GM18499 (cell line): ENCODE measurements at regions not wholly inside any gene's neighbourhood (a gene's known extent, or its start where the extent isn't known, plus 50 kb on each side); places are given as distances from the start of the nearest gene placed in this dataset.

Source experiments
- ATAC-seq: cut with Tn5 transposase; IDR thresholded peaks from one replicate; pipeline ENCODE4 v1.9.1; 2021; ENCODE audit warnings: moderate number of reproducible peaks; ENCODE audit not compliant: insufficient read depth, unreplicated experiment

- ATAC-seq = no peak
These were observed 109.7 kb downstream of the TMTC3 start for GRCh38 chr12:88251798-88252197.

- ATAC-seq = no peak
These were observed 111.4 kb downstream of the TMTC3 start for GRCh38 chr12:88253371-88253978.

GRCh38 chr12:88255224-88255623 lies 113.1 kb downstream of the TMTC3 start:
- ATAC-seq = no peak

GRCh38 chr12:88255847-88256246 lies 113.7 kb downstream of the TMTC3 start:
- no peak for ATAC-seq

DNA sequence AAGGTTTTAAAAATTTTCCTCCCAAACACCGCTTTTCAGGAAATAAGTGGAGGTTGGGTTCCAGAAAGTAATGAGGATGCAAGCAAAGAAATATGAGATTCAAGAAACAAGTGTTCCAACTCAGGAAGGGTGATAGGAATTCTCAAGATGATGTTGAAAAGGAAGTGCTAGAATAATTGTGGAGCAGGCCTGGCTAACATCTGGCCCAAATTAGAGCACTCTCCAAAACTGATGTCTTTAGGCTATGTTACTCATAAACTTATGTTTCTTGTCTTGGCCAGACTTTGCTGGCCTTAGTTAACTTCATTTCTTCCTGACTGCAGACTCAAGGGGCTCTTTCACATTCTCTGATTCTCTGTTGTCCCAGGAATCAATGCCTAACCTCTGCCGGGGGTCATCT lies 116.3 kb downstream of the TMTC3 start:
- ATAC-seq = no peak

DNA sequence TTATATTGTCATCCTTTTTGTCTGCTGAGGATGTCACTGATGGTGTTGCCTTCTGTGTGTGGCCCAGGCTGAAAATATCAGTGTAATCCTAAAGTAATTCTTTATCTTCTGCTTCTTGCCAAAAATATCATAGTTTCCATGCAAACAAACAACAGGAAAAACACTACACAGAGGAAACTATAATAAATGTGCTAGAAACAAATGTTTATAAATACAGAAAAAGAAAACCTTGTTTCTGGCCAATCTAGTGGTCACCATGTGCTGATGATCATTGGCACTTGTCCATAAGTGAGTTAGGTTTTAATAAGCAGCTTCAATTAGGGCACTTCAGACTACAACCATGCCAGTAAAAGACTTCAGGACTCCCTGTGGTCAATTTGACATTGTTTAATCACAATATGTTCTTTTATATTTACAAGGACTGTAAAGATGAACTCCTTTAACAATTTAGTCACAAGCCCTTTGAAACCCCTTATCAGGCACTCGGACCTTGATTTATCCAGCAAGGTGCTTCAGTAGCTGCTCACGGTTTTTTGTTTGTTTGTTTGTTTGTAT lies 124.8 kb downstream of the TMTC3 start:
- no peak for ATAC-seq

DNA sequence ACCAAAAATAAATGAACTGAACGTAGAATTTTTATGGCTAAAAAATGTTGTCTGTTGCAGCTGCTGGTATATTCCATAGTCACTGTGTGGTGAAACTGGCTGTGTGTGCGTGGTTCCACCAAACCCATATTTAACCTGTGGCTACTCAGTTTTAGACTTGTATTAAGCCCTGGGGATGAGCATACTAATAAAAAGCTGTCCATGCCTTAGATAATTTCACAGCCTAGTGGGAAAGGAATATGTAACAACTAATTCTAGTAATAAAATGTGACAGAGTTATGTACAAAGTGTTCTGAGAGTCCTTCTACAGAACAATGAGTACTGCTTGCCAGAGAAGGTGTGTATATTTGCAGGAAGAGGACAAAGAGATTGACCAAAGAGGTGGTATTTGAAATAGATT lies 125.5 kb downstream of the TMTC3 start:
- ATAC-seq = no peak

- no peak for ATAC-seq
These were observed 130.3 kb downstream of the TMTC3 start for GRCh38 chr12:88272456-88272855.

DNA sequence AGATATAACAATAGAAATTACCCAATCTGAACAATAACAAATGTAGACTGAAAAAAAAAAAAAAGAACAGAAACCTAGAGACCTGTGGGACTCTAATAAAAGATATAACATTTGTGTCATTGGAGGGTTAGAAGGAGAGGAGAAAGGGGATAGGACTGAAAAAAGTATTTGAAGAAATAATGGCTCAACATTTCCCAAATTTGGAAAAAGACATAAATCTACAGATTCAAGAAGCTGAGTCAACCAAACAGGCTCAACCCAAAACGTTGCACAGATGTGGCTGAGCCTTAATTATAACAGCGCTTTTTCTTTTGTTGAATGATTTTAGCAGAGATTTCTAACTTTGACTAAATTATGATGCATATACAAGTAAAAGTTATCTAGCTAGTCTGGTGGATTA lies 131.3 kb downstream of the TMTC3 start:
- ATAC-seq = no peak

GRCh38 chr12:88273875-88274274 lies 131.8 kb downstream of the TMTC3 start:
- ATAC-seq = no peak

DNA sequence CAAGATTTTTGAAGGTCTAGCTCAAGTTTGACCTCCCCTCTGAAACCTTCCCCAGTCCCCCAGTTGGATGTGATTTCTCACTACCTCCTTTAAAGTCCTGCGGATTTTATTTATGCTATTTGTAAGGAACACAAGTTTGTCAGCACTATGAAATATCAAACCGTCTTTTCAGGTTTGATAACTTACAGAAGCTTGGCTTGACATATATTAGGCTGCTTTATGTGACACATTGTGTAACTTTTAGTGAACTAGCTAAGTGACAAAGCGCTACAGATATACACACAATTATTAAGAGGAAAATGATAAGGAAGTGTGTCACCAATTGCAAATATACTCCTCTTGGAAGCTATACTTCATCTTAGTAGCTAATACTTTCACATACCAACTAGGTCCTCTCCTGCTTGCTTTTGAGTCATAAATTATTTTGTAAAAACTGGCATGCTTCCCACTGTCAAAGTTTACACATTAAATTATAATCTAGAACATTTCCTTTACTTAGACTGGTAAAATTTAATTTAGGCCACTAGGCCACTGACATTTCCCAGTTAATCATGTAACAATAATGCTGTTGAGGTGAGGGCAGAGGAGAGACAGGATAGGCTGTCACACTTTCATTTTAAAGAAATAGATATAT lies 149.5 kb downstream of the TMTC3 start:
- no peak for ATAC-seq

- no peak for ATAC-seq
These were observed 156.0 kb downstream of the TMTC3 start for GRCh38 chr12:88298014-88298682.

DNA sequence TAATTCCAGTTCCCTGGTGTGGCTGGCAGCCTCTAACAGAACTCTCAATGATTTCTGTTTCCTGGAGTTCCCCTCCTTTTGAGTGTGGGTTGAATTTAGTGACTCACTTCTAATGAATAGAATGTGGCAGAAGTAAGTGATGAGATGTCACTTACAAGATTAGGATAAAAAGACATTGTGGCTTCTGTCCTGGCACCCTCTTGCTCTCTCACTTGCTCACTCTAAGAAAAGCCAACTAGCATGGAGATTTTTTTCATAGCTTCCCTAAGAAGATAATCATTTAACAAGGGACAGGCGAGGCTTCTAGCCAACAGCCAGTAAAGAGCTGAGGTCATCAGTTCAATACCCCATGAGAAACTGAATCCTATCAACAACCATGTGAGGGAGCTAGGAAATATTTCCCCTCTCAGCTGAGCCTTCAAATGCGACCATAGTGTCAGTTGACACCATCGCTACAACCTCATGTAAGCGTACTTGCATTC lies 156.7 kb downstream of the TMTC3 start:
- ATAC-seq = no peak

GRCh38 chr12:88299567-88300101 lies 157.5 kb downstream of the TMTC3 start:
- peak; percentile 98 for ATAC-seq

DNA sequence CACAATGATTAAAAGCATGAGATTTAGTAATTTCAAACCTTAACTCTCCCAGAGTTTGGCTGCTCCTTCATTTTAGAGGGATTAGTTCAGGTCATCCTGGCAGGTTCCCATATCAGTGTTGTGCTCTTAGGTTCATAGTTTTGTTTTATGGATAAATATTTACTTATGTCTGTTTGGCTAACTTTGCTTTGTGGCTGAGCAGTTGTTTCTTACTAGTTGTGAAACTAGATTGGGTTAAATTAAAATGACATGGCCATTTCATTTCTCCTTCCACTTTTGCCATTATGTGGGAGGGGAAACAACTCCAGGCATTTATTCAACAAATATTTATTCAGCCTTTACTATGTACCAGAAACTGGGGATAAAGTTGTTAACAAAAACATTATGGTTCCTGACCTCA lies 158.8 kb downstream of the TMTC3 start:
- no peak for ATAC-seq

DNA sequence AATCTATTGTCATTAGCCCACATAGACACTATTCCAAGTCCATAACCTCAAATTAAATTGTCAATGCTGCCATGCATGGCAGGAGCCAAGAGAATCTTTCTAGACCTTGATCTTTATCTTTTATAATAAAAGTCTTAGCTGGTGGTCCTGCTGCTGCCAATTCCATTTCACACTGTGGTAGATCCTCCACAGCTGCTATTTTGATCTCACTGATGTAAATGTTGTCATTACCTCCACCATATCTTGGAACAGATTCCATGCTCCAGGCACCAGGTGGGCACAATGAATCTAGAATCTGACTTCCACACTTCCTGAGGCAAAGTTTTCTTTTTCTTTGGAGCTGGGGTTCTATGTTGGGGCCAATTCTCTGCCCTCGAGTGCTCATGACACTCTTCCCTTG lies 161.2 kb downstream of the TMTC3 start:
- no peak for ATAC-seq

DNA sequence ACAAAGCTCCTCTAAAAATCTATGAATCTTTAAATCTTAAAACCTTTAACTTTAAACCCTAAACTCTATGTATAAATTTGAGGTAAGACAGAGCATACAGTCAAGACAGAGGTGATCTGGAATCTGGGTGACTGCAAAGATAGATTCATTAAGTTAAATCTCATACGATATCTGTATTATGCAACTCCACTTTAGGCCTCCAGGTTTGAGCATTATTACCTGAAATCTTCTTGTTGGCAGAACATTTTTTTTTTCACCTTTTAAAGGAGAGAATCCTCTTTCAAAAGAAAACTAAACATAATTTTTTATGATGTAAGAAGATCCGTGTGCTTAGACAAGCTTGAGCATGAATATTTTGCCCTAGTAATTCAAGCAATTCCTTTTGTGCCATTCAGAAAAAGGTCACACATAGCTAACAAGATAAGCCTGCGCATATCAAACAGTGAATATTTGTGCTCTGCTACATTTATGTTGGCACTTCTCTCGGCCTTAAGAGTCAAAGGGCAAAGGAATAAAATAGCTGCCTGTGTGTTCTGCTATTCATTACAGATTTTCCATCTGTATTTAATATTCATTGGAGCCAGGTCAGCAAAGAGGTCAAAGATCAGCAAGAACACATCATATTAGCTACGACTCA lies 163.3 kb downstream of the TMTC3 start:
- ATAC-seq = no peak

GRCh38 chr12:88306471-88307069 lies 164.5 kb downstream of the TMTC3 start:
- ATAC-seq = no peak

- no peak for ATAC-seq
These were observed 165.9 kb downstream of the TMTC3 start for GRCh38 chr12:88307961-88308360.

- ATAC-seq = no peak
These were observed 166.7 kb downstream of the TMTC3 start for GRCh38 chr12:88308825-88309224.
